Smooth muscle cell (in vitro differentiated cells): ENCODE measurements at regions not wholly inside any gene's neighbourhood (a gene's known extent, or its start where the extent isn't known, plus 50 kb on each side); places are given as distances from the start of the nearest gene placed in this dataset.
A peak's percentile ranks its signal among the peaks of the same experiment; 100 is the strongest.
"Not testable (repeated sequence)": the region's sequence is repeated elsewhere in the genome, so short reads cannot be mapped to it uniquely, and the experiment has no call there.

Experiments used
- DNase-seq: peaks from one replicate; lab custom pipeline; 2025; ENCODE audit not compliant: unreplicated experiment; lab: John Stamatoyannopoulos, UW
- H2AFZ ChIP-seq: fragments of 200-600 bp; sonication (generic); 2 replicates; pipeline ENCODE4 v1.6.0; 2016; ENCODE audit warnings: antibody characterized with exemption, low read depth, mild to moderate bottlenecking
- H3F3A ChIP-seq: fragments of 200-600 bp; sonication (generic); 2 replicates; pipeline ENCODE4 v1.6.0; 2017; ENCODE audit warnings: antibody characterized with exemption, low read depth
- H3K27ac ChIP-seq: fragments of 200-600 bp; sonication (generic); 2 replicates; pipeline ENCODE4 v1.5.1; 2016; ENCODE audit warnings: low read depth, mild to moderate bottlenecking
- H3K27me3 ChIP-seq: fragments of 200-600 bp; sonication (generic); 2 replicates; pipeline ENCODE4 v1.6.1; 2016; ENCODE audit warnings: low read depth, mild to moderate bottlenecking
- H3K36me3 ChIP-seq: fragments of 200-600 bp; sonication (generic); 2 replicates; pipeline ENCODE4 v1.5.1; 2016; ENCODE audit warnings: low read depth
- H3K4me1 ChIP-seq: fragments of 200-600 bp; sonication (generic); 2 replicates; pipeline ENCODE4 v1.5.1; 2016; ENCODE audit warnings: low read depth
- H3K4me2 ChIP-seq: fragments of 200-600 bp; sonication (generic); 2 replicates; pipeline ENCODE4 v1.6.0; 2016; ENCODE audit warnings: mild to moderate bottlenecking
- H3K4me3 ChIP-seq: fragments of 200-600 bp; sonication (generic); 2 replicates; pipeline ENCODE4 v1.5.1; 2016; ENCODE audit warnings: mild to moderate bottlenecking
- H3K79me2 ChIP-seq: fragments of 200-600 bp; sonication (generic); 2 replicates; pipeline ENCODE4 v1.6.0; 2016; ENCODE audit warnings: low read depth, mild to moderate bottlenecking
- H3K9ac ChIP-seq: fragments of 200-600 bp; sonication (generic); 2 replicates; pipeline ENCODE4 v1.6.0; 2016; ENCODE audit warnings: low read depth
- H3K9me3 ChIP-seq: fragments of 200-600 bp; sonication (generic); replicated peaks from 2 replicates; pipeline ENCODE4 v1.5.1; 2016; ENCODE audit warnings: low read depth
- H4K20me1 ChIP-seq: fragments of 200-600 bp; sonication (generic); 2 replicates; pipeline ENCODE4 v1.6.0; 2016; ENCODE audit warnings: low read depth
- WGBS: methylation state at CpG from one replicate; pipeline ENCODE4 v1.1.7; 2016; ENCODE audit warnings: low lambda C conversion rate; 5-methylcytosine and 5-hydroxymethylcytosine counted together

DNA sequence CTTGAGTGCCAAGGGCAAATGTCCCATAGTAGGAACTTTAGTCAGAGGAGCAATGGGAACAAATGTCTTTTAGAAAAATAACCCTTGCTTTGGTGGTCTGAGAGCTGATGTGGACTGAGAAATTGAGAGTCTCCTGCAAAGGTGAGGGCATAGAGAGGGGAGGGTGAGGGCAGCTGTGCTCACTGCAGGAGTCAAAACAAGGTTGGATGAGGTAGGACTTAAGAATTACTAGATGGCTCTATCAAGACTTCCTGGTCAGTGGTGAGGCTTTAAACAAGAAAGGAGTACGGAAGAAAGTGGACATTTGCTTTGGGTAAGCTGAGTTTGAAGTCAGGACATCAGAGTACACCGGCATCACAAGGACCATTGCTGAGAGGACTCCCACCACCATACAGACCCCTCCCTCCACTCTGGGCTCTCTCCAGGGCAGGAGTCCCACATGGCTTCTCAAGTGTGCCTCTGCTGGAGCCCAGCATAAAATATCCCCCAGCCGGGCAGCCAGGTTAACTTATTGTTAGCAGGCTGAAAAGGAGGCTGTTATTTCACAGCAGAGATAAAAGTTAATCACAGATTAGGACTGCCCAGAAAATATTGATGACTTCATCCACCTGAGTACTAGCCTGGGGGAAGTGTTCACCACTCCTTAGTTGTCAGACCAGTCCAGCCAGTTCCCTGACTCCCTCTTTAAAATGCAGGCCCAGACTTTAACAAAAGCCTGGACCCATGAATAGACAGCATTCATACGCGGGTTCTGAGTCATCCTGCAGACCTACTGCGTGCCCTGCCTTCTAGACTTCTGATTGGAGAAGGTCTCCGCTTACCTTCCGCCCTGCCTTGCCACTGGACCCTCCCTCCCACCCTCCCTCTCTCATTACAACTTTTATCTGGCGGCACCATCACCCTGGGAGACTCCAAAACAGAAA is 167.2 kb downstream of the BCL2L11 start:
- not testable (repeated sequence) for H3K36me3 ChIP-seq, H3K4me1 ChIP-seq, H3K27me3 ChIP-seq, H3K9ac ChIP-seq, H3F3A ChIP-seq, H3K9me3 ChIP-seq, DNase-seq, H4K20me1 ChIP-seq, H3K4me2 ChIP-seq, H2AFZ ChIP-seq, H3K4me3 ChIP-seq, H3K79me2 ChIP-seq
- peak overlapping the region; percentile 77 for H3K27ac ChIP-seq
- WGBS, result 45% methylated on average over 8 of the region's 9 CpGs

DNA sequence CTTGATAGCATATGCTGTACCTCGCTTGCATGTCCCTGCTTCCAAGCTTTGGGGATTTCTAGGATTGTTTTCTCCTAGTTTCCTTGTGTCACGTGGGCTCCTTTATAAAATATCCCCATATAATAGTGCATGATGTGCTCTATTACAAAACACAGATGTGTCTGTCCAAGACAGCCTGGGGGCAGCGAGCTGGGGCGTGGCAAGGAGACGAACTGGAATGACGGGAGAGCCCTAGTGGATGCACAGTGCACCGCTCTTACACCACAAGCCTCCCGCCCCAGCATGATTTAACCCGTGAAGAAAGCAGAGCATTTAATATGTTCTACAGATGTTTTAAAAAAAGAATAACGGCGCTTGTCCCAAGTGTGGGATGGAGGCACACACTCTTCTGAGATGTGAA is 169.7 kb downstream of the BCL2L11 start:
- H3K79me2 ChIP-seq, result not testable (repeated sequence)

DNA sequence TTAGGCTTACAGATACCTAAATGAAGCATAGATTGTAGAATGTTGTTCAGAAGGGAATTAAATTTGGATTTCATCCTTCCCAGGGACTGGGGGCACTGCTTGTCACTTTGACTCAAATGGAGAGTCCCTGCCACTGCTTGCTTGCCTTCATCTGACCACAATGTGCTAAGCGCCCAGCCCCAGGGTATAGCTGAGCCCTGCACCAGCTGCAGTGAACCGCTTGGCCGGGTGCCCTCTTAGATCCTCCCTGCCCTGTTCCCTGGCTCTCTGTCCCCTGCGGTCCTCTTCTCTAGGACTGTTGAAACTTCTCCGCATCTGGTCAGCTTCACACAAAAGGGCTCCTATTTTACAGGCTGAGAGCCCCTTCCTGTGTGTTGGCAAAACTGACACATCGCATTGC is 170.9 kb downstream of the BCL2L11 start:
- not testable (repeated sequence) for DNase-seq, H4K20me1 ChIP-seq, H3K9me3 ChIP-seq, H3F3A ChIP-seq, H2AFZ ChIP-seq, H3K4me3 ChIP-seq, H3K36me3 ChIP-seq, H3K4me1 ChIP-seq, H3K27ac ChIP-seq, H3K4me2 ChIP-seq, H3K27me3 ChIP-seq, H3K9ac ChIP-seq, H3K79me2 ChIP-seq
- WGBS, result 86% methylated on average over 6 of the region's 6 CpGs

More for the DNA sequence above, 169.7 kb downstream of the BCL2L11 start:
- not testable (repeated sequence) for H3K9ac ChIP-seq, H3K4me3 ChIP-seq, H3K27ac ChIP-seq, H2AFZ ChIP-seq, H3K4me2 ChIP-seq, H4K20me1 ChIP-seq, H3K9me3 ChIP-seq, DNase-seq, H3K4me1 ChIP-seq, H3K36me3 ChIP-seq, H3K27me3 ChIP-seq, H3F3A ChIP-seq
- 70% methylated on average over 11 of the region's 11 CpGs for WGBS

DNA sequence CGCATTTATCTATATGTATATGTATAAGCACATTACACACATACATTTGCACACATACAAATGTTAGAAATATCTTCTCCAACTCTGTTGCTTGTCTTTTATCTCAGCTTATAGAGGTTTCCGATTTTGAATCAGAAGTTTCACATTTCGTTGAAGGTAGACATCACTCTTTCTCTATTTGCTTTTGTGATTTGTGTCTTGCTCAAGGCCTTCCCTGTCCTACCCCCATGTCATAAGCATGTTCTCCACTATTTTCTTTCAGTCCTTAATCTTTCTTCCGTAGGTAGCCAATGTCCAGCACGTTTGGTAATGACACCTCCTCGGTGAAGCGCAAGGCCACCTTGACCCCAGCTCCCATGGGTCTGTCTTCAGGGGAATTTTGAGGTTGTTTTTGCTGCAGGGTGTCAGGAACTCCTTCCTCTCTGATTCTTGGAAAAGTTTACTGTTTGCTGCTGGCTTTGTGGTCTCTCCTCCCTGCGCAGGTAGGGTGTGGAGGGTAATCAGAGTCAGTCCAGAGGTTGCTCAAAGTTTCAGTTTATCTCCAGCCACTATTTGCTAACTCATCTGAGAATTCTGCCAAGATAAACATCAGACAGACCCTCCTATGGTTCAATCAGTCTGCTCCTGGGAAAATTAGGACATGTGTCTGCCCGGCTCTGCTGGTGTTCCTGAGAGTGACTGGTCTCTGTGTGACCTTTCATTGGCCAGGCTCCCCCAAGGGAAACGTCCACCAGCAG is 171.7 kb downstream of the BCL2L11 start:
- not testable (repeated sequence) for H3K27me3 ChIP-seq, H3K4me3 ChIP-seq, DNase-seq, H2AFZ ChIP-seq, H3K36me3 ChIP-seq, H3K79me2 ChIP-seq, H4K20me1 ChIP-seq, H3F3A ChIP-seq, H3K4me2 ChIP-seq, H3K4me1 ChIP-seq, H3K9me3 ChIP-seq, H3K9ac ChIP-seq, H3K27ac ChIP-seq
- WGBS, result 84% methylated on average over 8 of the region's 10 CpGs

DNA sequence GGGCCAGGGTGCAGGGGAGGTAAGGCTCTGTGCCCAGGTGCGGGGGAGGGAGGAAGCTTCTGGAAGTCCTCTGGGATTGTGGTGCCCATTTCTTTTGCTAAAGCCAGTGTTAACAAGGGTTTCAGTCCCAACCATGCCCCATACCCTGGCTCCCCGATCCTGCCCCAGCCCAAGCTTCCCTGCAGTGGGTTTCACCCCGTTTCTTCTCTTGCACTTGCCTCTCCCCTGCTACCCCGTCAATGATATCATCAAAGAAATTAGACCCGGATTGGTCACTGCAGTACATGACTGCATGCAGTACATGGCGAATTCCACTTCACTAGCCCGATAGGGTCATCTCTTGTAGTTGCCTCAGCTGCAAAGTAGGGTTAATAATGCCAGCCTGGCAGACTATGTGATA is 174.0 kb downstream of the BCL2L11 start:
- not testable (repeated sequence) for H2AFZ ChIP-seq, H3F3A ChIP-seq, H3K79me2 ChIP-seq, H3K4me1 ChIP-seq, H3K9me3 ChIP-seq, H3K36me3 ChIP-seq, H3K4me3 ChIP-seq, H3K27me3 ChIP-seq, H3K27ac ChIP-seq, H4K20me1 ChIP-seq, H3K4me2 ChIP-seq, H3K9ac ChIP-seq, DNase-seq
- WGBS, result 100% methylated on average over 3 of the region's 7 CpGs

DNA sequence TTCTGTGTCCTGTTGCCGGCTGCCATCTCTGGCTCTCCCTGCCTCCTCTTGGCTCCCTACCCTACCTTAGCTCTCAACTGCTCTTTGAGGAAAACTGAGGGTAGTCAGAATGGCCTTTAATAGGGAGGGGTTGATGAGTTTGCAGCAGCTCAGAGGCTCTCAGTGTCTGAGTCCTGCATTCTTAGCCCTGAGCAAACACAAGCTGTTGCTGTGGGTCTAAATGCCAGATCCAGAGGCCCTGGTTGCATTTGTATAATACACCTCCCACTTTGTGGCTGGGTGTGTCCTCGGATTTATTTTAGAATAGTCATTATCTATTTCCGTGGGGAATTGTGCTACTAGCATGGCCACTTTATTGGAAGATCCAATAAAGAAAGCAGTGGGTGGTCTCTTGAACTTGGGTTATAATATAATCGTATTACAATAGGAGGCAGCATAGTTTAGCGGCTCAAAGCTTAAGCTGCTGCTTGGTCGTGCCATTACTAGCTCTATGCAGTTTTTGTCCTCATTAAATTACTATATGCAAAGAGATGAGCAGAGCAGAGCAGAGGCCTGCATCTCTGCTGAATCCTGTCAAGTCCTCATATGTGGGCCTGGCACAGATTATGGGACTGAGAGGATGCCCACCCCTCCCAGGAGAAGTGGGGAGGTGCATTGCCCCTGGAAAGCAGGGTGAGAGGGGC is 175.5 kb downstream of the BCL2L11 start:
- H3K9me3 ChIP-seq, H3K79me2 ChIP-seq, H4K20me1 ChIP-seq, H3K27me3 ChIP-seq, H3K4me3 ChIP-seq, H3K27ac ChIP-seq, H3K9ac ChIP-seq, H3K4me1 ChIP-seq, DNase-seq, H3K4me2 ChIP-seq, H3F3A ChIP-seq, H2AFZ ChIP-seq, H3K36me3 ChIP-seq: not testable (repeated sequence)
- WGBS, result 75% methylated on average over 5 of the region's 6 CpGs

DNA sequence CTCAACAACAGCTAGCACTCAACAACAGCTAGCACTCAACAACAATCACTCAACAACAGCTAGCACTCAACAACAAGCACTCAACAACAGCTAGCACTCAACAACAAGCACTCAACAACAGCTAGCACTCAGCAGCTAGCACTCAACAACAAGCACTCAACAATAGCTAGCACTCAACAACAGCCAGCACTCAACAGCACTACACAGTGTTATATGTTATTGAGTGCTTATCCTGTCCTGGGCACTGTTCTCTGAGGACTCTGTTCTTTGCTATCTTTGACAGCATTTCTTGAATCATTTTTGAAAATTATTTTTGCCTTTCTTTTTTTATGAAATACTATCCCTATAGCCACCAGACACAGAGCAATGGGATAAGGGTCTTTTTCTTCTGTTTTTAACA is 176.4 kb downstream of the BCL2L11 start:
- H4K20me1 ChIP-seq, H2AFZ ChIP-seq, H3K9ac ChIP-seq, H3K27ac ChIP-seq, H3K4me1 ChIP-seq, H3K9me3 ChIP-seq, H3K27me3 ChIP-seq, H3K79me2 ChIP-seq, H3K4me3 ChIP-seq, DNase-seq, H3K4me2 ChIP-seq, H3K36me3 ChIP-seq, H3F3A ChIP-seq: not testable (repeated sequence)

DNA sequence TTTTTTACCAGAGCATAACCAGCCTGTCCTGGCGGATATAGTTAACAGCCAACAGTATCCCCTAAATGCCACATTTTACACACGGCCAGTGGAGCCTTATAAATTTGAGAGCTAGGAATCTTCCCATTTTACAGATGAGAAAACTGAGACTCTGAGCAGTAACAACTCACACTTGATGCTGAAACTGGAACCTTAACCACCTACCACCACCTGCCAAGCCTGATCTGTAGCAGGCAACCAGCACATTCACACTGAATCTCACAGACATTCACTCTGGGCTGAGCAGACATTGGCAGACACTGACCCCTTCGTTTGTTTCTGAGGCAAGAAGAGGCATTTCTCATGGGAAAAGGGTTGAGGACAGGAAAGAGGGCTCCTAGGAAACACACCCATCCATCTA is 178.2 kb downstream of the BCL2L11 start:
- WGBS, result 89% methylated on average over 3 of the region's 3 CpGs
- H3K4me1 ChIP-seq, H3K9ac ChIP-seq, H3K36me3 ChIP-seq, H3K79me2 ChIP-seq, DNase-seq, H3K4me2 ChIP-seq, H3K27ac ChIP-seq, H3K4me3 ChIP-seq, H3F3A ChIP-seq, H4K20me1 ChIP-seq, H2AFZ ChIP-seq, H3K9me3 ChIP-seq, H3K27me3 ChIP-seq: not testable (repeated sequence)
